ENCODE measurements at regions not wholly inside any gene's neighbourhood (a gene's known extent, or its start where the extent isn't known, plus 50 kb on each side); places are given as distances from the start of the nearest gene placed in this dataset.

DNA sequence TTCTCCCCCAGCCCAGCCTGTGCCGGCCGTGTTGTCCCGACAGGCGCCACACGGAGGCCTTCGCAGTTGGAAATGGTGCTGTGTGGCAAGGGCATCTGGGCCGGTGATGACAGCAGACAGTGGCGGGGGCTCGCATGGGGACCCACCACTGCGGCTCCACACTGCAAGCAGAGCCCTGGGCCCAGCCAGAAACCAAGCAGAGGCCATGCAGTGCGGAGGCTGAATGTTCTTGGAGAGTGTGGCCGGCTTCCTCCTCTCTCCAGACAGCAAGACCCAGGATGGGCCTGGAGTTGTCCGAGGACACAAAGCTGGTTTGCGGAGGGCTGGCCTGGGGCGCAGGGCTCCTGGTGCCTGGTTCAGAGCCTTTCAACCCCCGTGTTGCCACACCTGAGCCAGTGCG, 104.6 kb downstream of the SIK1 start:
- DNase-seq (ENCODE audit: low read depth), result no peak
- H3K4me3 ChIP-seq (ENCODE audit: low read depth, low read length), result no peak overlapping the region
- TF ChIP-seq, protein P1, sequence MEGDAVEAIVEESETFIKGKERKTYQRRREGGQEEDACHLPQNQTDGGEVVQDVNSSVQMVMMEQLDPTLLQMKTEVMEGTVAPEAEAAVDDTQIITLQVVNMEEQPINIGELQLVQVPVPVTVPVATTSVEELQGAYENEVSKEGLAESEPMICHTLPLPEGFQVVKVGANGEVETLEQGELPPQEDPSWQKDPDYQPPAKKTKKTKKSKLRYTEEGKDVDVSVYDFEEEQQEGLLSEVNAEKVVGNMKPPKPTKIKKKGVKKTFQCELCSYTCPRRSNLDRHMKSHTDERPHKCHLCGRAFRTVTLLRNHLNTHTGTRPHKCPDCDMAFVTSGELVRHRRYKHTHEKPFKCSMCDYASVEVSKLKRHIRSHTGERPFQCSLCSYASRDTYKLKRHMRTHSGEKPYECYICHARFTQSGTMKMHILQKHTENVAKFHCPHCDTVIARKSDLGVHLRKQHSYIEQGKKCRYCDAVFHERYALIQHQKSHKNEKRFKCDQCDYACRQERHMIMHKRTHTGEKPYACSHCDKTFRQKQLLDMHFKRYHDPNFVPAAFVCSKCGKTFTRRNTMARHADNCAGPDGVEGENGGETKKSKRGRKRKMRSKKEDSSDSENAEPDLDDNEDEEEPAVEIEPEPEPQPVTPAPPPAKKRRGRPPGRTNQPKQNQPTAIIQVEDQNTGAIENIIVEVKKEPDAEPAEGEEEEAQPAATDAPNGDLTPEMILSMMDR (IDR thresholded peaks at IDR 0.05; ENCODE audit: insufficient read depth, low read length), result no peak

DNA sequence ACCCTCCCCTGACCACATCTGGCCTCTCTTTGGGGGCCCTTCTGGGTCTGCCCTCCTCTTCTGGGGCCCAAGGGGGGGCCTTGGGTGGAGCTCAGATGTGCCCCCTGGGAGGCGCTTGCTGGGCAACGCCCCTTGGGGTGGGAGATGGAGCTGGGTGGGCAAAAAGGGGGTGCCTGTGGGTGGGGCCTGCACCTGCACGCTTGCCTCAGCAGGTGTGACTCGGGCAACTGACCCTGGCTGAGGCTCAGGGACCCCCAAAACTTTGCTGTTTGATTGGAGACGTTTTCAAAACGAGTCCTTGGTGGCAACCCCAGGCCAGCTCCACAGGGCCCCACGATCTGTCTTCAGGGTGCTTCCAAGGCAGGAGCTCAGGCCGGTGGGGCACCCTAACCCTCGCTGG, 105.3 kb downstream of the SIK1 start:
- TF ChIP-seq, protein P1 (IDR thresholded peaks at IDR 0.05; ENCODE audit: insufficient read depth, low read length), result no peak
- DNase-seq (ENCODE audit: low read depth), result no peak
- no peak overlapping the region for H3K4me3 ChIP-seq (ENCODE audit: low read depth, low read length)

DNA sequence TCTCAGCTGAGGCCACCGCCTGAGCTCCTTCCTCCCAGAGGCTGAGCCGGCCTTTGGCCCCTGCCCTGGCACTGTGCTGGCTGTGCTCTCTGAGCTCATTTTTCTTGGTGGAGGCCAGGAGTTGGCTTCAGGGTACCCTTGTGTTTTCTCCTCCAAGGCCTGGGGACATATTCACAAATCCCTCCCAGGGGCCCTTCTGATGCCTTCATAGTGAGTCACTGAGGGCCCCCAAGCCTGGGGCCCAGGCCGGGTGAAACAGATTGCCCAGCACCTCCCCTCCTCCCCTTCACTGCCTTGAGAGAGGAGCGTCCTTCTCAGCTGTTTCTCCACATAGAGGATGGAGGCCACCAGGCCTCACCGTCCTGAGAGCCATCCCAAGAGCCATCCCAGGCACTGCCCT, 105.8 kb downstream of the SIK1 start:
- DNase-seq (ENCODE audit: low read depth), result no peak
- H3K4me3 ChIP-seq (ENCODE audit: low read depth, low read length), result no peak overlapping the region
- TF ChIP-seq, protein P1 (IDR thresholded peaks at IDR 0.05; ENCODE audit: insufficient read depth, low read length), result no peak

DNA sequence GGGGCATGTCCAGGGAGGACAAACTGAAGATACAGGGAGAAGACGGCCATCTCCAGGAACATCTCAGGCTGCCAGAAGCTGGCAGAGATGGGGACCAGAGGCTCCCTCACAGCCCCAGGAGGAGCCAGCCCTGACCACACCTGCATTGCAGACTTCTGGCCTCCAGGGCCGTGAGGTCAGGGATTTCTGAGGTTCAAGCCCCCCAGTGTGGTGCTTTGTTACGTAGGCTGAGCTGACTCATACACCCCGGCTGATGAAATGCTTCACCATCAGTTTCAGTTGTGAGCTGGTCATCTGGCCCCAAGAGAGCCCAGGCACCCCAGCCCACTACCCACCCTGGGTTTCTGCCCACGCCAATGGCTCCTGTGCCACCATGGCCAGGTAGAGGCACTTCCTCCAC, 106.4 kb downstream of the SIK1 start:
- no peak overlapping the region for H3K4me3 ChIP-seq (ENCODE audit: low read depth, low read length)
- no peak for DNase-seq (ENCODE audit: low read depth)
- TF ChIP-seq, protein P1 (IDR thresholded peaks at IDR 0.05; ENCODE audit: insufficient read depth, low read length), result no peak

DNA sequence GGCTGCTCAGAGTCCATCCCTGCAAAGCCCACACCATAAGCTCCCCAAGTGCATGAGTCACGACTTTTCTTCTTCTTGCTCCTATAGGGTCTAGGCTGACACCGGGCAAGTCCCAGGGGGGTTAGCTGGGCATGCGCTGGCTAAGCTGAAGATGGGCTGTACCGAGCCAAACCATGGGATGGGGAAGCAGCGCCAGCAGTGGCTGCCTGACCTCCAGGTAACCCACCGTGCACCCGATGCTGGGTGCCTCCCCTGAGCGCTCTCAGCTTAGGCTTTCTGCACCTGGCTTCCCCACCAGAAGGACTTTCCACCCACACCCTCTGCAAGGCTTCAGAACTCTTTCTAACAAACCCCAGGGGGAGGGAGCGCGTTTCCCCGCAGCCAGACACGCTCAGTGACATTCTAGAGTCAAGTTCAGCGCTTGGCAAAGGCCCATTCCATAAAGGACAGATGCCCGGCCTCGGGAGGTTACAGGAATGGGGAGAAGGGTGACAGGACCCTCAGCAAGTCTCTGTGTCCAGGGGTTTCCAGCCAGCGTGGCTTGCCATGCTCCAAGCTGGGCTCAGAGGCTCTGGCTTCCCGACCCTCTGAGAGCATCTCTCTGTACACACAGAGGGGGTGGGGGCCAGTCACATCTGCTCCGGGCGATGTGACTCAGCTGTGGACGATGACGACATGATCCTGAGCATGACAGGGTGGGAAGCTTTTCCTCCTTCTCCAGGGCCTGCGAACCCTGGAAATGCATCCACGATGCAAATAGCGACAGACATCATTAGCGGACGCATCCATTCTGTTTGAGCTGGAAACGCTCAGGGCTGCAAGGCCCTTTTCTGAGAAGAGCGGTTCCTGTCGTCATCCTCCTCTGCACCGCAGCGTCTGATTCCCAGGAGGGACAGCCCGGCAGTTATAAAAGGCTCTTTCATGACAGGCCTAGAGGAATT, 107.8 kb downstream of the SIK1 start:
- TF ChIP-seq, protein P1 (IDR thresholded peaks at IDR 0.05; ENCODE audit: insufficient read depth, low read length), result no peak

DNA sequence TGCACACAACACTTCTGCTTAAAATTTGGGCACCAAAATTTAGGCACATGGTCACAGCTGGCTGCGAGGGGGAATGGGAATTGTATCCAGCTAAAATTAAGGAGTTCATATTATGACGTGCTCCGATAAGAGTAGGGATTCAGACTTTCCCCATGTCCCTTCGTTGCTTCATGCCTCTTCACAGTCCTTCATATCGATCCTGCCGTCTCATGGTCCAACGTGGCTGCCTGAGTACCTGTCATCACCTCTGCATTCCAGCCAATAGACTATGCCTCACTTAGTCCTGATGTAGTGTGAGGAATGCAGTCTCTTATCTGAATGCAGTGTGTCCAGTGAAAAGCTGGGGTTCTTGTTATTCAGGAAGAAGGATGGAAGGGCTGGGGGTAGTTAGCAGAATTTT, 108.6 kb downstream of the SIK1 start:
- TF ChIP-seq, protein P1 (IDR thresholded peaks at IDR 0.05; ENCODE audit: insufficient read depth, low read length), result no peak
- H3K4me3 ChIP-seq (ENCODE audit: low read depth, low read length), result no peak overlapping the region
- DNase-seq (ENCODE audit: low read depth), result no peak

More for the DNA sequence above, 107.8 kb downstream of the SIK1 start:
- H3K4me3 ChIP-seq (ENCODE audit: low read depth, low read length), result no peak overlapping the region
- DNase-seq (ENCODE audit: low read depth), result no peak

Measured in fibroblast of the aortic adventitia (primary cell).